DMS79 treated with DMSO at 0.1 percent for 48 hours (cell line): ENCODE measurements at regions not wholly inside any gene's neighbourhood (a gene's known extent, or its start where the extent isn't known, plus 50 kb on each side); places are given as distances from the start of the nearest gene placed in this dataset.

Experiments used
- DNase-seq: peaks from one replicate; lab custom pipeline; 2025; lab: John Stamatoyannopoulos, UW

DNA sequence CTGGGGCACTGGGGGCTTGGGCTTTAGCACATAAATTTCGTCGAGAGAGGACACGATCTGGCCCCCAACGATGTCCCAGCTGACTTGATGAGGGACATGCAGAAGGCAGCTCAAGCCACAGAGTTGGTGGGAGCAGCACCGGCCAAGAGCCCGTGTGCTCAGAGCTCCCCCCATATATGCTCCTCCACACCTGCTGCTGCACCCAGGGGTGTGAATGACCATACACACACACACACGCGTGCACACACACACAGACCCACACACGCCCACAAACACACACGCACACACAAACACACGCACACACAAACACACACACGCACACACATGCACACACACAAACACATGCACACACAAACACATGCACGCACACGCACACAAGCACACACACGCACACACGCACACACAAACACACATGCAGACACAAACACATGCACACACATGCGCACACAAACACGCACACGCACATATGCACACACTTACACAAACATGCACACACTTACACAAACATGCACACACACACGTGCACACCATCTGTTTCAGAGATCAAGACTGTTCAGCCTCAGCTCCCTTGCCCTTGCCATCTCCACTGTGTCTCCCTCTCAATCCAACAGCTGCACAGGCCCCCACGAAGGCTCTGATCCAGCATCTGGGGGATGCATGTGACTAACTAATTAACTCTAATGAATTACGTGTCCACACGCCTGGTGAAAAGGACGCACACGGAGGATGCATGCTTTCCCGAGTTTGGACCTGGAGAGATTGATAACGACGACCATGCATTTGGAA is 85.6 kb upstream of the TNRC6C start:
- no peak for DNase-seq

DNA sequence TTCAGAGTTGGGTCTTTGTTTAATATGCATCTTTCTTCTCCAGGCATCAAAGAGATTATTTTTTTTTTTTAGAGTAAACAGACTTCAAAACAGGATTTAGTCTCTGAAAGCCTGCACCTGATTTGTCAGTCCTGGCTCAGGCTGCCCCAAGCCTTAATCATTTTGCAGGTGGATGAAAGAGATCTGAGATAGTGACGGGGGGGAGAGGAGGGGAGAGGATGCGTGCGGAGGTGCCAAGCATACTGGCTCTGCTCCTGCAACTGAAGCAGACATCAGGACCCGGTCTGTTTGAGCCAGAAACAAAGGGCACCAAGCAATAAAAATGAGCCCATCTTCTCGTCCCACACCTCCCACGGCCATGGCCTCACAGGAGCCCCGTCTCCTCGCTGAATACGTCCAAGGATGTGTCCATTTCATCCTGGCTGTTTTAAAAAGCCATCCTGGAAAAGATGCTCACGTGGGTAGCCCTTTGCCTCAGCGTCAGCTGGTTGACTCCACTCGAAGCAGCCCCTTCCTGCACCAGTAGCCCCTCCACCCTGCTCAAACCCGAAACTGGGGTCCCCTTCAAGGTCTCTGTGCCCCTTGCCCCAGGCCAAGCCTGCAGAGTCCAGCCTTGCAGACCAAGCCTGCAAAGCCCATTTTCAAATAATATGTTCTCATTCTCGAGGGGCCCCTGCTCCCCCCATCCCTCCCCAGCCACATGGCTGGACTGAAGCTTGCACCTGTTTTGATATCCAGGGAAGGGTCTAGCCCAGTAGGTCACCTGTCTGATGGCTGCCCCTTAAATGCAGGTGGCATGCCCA is 84.8 kb upstream of the TNRC6C start:
- no peak for DNase-seq

DNA sequence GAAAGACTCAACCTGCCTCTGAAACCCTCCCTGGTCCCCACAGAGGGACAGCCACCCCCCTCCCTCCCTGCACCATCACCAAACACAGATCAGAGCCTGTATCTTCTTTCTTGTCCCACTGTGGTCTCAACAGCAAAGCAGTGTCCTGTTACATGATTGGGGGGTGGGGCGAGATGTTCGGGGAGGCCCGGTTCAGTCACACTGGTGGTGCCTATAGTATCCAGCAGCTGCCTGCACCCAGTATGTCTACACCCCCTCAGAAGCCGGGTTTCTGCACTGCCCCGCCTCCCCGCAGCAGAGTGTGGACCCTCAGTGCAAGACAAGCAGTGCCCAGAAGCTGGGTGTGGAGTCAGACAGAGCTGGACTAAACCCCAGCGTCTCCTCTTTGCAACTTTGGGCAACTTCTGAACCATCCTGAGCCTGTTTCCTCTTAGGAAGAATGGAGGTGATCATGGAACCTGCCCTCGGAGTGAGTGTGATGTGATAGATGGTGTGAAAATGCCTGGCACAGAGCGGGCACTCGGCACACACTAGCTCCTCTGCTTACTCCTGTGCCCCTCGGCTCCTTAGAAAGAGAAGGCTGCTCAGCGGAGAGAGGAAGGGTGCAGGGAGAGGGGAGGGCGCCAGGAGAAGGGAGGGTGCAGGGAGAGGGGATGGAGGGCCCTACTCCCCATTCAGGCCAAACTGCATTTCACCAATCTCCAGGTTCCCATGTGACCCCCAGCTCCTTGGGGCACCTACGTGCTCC is 84.0 kb upstream of the TNRC6C start:
- no peak for DNase-seq

DNA sequence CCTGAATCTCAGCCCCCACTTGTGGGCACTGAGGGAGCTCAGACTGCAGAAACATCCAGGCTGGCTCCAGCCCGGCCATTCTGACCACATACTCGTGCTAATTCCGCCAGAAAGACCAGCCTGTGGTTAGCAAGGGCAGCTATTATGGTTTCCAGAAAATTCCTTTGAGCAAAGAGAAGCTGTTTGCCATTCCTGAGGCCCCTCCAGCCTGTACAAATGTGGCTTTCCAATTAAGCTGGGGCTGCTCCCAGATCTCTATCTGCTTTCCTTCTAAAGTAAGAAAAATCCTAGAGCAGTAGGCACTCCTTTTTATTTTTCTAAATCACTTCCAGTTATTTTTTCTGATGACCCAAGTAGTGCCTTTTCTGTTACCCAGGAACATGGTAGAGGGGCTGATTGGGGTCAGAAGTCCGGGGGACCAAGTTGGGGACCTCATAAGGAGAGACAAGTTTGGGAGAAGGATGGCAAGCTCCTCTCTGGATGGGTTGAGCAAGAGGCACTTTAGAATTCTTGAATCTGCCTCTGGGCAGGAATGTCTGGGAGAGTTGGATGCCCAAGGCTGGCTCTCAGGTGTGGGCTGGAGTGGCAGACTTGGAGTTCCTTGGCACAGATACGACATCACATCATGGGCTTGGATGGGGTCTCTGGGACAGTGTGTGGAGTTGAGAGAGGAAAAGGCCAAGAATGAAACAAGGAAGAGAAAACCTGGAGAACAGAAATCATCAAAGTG is 83.3 kb upstream of the TNRC6C start:
- DNase-seq = no peak

DNA sequence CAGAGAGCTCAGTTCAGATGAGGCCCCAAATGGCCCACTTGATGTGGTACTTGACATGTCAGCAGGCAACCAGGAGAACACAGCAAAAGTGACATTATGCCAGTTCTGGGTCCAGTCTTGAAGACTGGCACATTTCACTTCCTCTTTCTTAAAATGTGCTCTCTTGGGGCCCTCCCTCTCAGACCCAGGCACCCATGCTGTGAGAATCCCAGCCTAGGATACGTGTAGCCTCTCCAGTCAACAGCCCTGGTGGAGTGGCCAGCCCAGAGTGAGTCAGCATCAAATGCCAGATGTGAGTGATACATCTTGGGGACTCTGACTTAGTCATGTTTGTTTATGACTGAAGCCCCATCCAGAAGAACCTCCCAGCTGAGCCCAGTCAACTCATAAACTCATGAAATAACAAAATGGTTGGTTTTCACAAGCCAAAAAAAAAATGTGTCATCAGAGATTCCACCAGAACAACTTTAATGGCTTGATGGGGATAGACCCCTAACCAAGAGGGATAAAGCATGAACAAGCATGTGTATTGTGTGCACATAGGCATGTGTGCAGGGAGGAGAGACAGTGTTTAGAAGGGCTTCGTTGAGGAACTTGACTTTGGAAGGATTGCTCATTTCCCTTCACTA is 82.5 kb upstream of the TNRC6C start:
- no peak for DNase-seq

DNA sequence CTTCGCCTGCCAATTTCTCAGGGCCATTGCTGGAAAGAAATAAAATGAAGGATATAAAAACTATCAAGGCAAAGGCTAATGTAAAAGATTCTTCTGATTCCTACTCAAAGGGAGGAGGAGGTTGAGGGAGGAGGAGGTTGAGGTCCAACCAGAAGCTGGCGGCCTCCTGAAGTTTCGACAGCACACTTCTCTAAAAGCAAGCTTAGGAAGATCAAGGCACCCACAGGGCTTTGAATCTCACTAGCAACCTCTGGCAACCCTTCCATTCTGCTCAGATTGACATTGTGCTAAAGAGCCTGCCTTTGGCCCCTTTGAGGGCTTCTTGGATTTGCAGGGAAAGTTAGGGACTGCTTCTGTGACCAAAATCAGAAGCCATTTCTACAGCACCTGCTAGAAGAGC is 81.5 kb upstream of the TNRC6C start:
- DNase-seq = no peak

DNA sequence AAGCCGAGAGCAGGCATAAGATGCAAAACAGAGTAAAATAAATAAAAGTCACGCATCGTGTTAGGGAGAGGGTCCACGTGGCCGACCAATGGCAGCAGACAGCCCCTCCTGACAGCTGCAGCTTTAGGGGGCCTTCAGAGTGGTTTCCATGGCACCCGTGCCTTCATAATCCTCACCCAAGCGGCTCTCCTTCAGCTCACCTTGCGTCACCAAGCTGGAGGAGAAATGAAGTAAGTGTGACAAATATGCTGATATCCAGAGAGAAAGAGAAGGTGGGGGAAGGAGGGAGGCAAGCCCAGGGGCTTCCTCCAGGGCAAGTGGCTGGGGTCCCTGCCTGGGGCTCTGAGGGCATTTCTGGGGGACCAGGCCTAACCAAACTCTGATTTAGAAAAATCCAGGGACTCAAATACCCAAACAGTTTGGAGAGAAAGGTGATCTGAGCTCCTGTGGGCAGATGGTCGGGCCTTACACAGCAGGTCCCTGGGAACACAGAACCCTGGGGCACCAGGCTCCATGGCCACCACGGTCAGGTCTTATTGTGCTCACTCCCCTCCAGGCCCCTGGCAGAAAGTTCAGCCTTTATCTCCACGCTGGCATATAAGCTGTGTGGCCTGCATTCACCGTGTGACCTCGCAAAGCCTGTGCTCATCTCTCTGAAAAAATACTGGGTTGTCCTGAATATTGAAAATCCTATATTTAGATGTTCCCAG is 80.7 kb upstream of the TNRC6C start:
- DNase-seq = no peak

DNA sequence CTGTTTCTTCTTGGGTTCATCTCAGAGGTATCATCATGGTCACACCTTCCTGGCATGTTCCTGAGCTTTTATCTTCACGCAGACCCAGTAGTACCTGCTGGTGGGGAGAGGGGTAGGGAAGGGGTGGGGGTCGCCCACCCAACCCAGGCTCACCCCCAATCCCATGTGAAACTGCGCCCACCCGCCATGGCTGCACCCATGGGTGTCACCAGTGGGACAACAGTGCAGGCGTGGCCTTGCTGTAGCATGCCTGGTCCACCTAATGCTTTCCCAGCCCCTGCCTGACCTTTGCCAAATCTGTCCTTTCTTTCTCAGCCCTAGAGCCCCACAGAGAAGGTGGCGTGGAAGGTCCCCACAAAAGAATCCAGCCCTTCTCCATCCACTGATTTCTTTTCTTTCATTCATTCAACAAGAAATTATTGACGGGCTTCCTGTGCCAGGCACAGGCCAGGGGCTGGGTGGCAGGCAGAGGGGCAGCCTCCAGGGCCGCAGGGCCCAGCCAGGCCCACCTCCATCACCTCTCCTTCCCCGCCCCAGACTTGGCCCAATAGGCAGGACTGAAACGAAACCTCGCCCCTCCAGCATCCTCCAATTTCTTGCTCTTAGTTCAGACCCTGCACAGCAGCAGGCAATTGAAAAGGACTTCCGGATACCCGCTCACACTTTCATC is 79.1 kb upstream of the TNRC6C start:
- DNase-seq = no peak

DNA sequence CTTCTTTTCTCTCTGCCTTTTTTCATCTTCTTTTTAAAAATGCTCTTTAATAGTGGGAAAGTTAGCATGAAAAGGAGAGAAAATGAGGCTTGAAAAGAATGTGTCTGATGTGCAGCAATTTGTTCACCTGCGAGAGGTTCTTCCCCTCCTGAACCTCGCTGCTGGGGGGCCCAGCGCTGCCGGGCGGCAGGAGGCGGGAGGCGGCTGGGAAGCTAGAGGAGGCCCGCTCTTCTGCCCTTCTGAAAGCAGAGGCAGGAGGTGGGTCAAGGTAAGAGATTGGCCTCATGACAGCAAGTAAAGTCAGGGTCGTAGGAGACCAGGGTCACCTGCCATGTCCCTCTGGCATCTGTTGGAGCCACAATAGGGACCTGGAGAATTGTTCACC is 78.6 kb upstream of the TNRC6C start:
- DNase-seq = no peak

DNA sequence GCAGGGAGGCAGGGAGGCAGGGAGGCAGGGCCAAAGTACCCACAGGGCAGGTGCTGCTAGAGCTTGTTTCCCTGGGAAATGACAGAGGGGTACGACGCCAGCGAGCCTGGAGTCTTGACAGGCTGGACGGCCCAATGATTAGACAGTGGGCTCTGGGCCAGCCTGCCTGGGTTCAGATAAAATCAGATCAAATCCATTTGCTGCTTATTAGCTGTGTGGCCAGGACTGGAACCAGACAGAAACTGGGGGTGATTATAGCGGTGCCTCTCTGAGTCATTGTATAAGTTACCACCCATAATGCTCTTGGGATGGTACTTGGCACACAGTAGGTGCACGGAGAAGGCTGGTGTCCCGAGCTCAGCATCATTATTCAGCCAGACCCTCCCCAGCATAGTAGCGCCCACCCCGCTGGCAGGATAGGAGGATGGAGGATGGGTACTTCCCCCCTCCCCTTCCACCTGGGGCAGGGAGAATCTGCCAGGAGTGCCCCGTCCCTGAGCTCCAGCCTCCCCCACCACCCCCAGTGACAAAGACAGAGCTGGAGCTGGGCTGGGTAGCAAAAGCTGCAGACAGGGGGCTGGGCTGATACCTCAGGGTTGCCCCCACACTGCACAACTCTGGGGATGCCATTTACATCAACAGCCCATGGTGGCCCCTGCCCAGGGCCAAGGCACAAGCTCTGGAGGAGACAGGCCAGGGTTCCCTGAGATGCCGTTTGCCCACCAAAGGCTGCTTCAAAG is 77.6 kb upstream of the TNRC6C start:
- no peak for DNase-seq

DNA sequence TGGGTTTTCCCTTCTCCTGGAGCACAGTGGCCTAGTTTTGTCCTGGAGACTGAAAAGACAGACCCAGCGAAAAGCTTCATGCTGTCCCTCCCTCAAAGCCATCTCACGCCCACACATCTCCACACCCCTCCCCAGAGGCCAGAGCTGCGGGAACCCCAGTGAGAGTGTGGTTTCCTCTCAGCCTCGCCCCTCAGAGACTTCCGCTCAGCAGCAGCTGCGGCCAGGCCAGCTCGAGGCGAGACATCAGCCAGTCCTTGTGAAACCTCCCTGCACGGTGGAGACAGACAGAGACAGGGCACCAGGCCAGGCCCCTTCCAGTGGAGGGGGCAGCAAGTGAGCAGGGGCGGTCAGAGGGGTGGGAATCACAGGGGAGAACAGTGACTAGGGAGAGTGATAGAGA is 77.0 kb upstream of the TNRC6C start:
- peak; percentile 16 for DNase-seq

DNA sequence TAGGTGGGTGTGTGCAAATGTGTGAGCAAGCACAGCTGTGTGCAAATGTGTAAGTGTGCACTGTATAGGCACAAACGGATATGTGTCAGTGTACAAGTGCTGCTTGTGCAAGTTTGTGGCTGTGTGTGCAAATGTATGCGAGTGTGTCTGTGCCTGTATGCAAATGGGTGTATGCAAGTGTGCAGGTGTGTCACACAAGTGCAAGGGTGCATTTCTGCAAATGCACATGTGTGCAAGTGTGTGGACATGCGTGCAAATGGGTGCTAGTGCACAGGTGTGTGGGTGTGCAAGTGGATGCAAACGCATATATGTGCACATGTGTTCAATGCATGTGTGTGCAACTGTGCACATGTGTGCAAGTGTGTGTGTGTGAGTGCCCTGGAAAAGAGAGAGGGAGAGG is 76.5 kb upstream of the TNRC6C start:
- no peak for DNase-seq

DNA sequence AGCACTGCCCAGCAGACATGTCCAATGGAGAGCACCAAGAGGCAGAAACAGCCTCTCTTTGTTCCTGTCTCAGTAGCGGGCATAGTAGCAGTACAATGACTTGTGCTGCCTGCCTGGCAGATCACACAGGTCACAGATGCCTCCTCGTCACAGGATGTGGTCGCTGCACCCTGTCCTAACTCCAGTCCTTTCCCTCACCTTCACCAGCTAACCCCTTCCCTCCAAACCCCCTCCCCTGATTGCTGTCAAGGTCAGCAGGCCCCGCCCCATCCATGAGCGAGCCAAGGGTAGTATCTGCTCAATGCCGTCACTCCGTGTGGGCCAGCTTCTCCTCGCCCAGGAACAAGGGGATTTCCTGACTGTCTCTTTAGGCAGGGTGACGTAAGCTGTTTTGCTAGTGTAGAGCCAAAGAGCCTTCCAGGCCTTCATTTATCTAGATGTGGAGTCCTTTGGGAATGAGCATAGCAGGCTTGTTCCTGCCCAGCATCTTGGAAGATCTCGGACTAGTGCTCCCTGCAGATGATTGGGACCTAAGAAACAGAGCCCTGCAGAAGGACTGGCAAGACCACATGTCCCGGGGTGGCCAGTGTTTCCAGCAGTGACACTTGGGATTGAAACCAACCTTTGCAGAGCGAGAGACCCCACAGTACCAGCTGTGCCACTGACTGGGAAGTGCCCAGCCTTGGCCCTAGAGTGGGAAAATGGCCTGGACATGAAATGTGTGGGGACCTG is 75.9 kb upstream of the TNRC6C start:
- no peak for DNase-seq

DNA sequence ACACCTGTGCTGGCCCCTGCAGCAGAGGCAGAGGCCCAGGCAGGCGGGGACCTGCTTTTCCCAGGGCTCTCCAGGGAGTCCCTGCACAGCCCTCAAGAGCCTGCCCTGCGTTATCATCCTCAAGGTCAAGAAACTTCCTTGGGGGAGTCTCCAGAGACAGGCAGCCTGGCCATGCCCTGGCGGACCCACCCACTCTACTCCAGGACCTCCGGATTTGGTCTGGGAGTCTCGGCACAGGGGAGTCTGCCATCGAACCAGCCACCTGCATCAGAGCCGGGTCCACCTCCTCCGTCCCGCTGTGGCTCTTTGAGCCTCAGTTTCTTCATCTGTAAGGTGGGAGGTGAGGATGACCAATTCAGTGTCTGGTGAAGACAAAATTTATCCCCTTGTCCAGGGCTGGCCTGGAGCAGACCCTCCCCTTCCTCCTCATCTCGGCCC is 75.3 kb upstream of the TNRC6C start:
- DNase-seq = no peak

DNA sequence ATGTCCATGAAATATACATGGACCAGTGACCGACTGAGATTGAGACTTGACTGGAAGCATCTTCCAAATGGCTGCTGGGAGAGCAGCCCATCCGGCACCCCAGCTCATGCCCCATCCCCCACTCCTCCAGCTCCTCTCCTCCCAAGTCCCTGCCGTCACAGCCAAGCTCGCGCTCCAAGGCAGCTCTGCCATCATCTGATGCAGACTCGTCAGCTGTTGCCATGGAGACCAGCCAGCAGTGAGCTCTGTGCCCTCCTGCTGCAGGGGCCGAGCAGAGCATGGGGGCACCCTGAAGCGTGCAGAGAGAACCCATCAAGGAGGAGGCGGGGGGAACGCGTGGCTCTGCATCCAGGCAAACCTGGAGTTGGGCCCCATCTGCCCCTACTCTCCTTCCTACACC is 74.5 kb upstream of the TNRC6C start:
- peak; percentile 68 for DNase-seq

DNA sequence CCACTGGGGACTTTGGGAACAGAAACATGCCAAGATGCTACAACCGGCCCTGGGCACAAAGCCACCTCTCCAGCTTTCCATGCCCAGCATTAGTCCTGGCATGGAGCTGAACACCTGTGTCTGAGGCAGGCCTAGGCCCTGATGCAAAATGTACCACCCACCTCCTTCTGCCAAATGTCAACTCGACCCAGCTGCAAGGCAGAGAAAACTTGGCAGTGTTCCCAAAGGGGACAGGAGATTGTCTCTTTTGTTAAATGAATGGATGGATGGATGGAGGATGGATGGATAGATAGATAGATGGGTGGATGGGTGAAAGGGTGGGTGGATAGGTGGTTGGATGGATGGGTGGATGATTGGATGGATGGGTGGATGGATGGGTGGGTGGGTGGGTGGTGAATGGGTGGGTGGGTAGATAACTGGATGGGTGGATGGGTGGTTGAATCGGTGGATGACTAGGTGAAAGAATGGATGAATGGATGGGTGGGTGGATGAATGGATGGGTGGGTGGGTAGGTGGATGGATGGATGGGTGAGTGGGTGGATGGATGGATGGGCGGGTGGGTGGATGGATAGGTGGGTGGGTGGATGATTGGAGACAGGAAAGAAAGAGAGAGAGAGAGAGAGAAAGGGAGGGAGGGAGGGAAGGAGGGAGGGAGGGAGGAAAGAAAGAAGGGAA is 73.4 kb upstream of the TNRC6C start:
- DNase-seq = peak; percentile 23

DNA sequence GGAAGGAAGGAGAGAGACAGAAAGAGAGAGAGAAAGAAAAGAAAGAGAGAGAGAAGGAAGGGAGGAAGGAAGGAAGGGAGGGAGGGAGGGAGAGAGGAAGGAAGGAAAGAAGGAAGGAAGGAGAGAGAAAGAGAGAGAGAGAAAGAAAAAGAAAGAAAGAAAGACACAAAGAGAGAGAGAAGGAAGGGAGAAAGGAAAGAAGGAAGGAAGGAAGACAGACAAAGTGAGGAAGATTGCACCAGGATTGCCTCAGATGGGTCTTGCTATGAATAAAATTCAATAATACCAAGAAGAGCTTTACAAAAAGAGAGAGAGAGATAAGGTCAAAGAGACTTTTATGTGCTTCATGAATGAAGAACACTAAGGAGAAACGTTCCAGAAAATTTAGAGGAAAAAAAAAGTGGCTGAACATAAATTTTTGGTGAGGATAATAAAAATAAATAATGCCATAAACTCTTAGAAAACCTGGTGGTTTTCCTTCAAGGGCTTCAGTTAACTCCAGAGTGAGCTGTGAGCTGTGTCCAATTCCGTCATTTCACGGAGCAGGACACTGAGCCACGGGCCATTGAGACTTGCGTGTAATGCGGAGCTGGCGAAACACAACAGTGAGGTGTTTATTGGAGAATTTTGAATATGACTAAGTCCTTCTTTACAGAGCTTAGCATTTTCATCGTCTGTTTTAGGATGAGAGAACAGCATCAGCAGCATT is 72.7 kb upstream of the TNRC6C start:
- peak; percentile 54 for DNase-seq

DNA sequence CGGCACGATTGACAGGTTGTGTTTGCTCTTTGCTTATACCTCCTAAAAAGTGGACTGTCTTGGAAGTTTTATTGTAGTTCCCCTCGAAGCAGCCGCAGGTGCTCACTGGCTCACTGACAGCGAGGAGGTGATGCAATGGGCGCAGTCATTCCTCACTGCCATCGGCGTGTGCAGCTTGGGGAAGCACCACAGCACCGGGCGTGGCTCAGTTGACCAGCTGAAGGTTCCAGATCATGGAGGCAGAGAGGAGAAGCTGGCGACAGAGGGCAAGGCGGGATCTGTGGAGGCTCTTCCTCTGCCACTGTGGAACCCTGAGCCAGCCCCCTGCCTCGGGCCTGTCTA is 72.1 kb upstream of the TNRC6C start:
- DNase-seq = peak; percentile 54
